HG02763 (cell line): ENCODE measurements at regions not wholly inside any gene's neighbourhood (a gene's known extent, or its start where the extent isn't known, plus 50 kb on each side); places are given as distances from the start of the nearest gene placed in this dataset.

Source experiments
- ATAC-seq: cut with Tn5 transposase; IDR thresholded peaks from one replicate; pipeline ENCODE4 v1.9.1; 2021; ENCODE audit warnings: mild to moderate bottlenecking, moderate library complexity; ENCODE audit not compliant: unreplicated experiment

DNA sequence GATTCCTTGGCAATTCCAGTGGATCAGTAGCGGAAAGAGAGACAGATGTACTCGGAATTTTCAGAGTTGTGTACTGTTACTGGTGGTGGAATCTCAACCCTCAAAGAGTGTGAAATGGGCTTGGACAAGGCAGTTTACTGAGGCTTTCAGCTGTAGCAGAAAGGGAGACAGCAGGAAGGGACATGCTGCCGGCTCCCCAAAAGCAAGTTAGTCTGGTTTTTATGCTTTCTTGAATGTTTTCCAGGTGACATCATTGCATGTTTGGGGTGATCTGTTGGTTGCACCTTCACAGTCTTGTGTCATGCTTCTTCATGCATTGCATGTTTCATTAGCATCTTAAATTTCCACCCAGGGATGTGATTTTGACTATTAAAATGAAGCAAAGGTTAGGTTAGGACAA is 1282.2 kb downstream of the ADGRL3 start:
- ATAC-seq: no peak

- no peak for ATAC-seq
Measured at GRCh38 chr4:62475596-62475995, 1275.5 kb downstream of the ADGRL3 start.

- no peak for ATAC-seq
Measured at GRCh38 chr4:62474802-62475201, 1274.7 kb downstream of the ADGRL3 start.

DNA sequence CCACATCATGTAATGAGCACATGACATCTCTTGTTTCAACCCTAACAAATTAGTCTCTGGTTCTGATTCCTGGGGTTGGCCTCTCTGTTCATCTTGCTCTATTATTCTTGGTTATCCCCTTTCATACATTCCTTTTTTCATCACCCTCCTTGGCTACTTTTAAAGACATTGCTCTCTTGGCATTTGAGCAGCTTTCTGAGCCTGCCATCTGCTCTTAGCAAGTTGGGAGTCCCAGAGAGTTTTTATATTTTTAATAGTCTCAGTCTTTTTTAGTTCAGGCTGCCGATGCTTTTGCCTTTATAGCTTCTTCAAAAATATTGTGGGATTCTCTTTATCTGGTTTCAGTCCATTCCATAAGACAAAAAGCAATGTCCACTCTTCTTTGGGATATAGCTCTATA is 1270.9 kb downstream of the ADGRL3 start:
- ATAC-seq: no peak

GRCh38 chr4:62470421-62470983 is 1270.4 kb downstream of the ADGRL3 start:
- no peak for ATAC-seq

DNA sequence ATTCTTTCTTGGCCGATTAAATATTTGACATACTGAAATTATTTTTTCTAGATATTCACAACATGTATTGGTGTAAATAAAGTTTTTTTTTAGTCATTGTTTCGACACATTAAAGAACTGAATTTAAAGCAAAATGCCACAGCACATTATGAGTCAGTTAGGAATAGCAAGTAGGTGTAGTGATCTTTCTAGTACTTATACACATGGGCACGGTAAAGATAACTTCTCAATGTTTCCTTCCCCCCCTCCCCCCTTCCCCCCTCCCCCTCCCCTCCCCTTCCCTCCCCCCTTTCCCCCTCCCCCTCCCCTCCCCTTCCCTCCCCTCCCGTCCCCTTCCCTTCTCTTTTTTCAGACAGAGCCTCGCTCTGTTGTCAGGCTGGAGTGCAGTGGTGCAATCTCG is 1269.9 kb downstream of the ADGRL3 start:
- ATAC-seq: no peak

- no peak for ATAC-seq
Measured at GRCh38 chr4:62461961-62462360, 1261.8 kb downstream of the ADGRL3 start.

- no peak for ATAC-seq
Measured at GRCh38 chr4:62460329-62460728, 1260.2 kb downstream of the ADGRL3 start.

GRCh38 chr4:62457356-62457755 is 1257.2 kb downstream of the ADGRL3 start:
- ATAC-seq: no peak

DNA sequence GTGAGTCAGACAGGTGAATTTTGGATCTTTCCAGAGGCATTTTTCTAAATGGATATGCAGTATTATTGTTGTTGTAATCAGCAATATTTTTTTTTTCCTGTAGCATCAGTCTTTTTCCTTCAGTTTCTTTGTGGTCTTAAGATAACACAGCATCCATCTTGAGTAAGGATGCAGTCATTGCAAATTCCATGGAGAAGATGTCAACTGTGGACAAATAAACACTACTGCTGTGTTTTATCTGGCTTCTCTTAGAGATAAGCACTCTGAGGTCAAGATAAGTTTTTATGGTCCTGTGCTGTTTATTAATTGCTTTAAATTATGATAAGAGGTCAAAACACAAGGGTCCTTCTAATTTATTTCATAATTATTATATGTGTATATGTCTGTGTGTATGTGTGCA is 1255.7 kb downstream of the ADGRL3 start:
- no peak for ATAC-seq

DNA sequence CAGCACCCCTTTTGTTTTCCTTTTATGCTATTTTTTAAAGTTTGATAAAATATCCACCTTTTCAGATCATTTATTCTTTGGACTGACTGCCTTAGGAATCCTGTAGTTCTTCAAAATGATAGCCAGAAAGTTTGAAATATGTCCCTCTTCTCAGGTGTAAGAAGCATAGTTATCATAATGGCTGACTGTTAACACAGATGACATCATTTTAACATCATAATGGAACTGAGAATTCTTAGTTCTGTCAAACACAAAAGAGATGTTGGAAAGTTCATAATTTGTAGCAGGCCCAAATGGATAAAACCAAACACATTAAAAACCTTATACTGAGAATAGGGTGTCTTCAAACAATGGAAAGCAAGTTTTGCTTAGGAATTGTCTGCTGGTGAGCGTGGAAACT is 1254.4 kb downstream of the ADGRL3 start:
- ATAC-seq: no peak

GRCh38 chr4:62450740-62451139 is 1250.6 kb downstream of the ADGRL3 start:
- no peak for ATAC-seq

GRCh38 chr4:62449538-62449937 is 1249.4 kb downstream of the ADGRL3 start:
- no peak for ATAC-seq

GRCh38 chr4:62448911-62449310 is 1248.8 kb downstream of the ADGRL3 start:
- ATAC-seq: no peak

DNA sequence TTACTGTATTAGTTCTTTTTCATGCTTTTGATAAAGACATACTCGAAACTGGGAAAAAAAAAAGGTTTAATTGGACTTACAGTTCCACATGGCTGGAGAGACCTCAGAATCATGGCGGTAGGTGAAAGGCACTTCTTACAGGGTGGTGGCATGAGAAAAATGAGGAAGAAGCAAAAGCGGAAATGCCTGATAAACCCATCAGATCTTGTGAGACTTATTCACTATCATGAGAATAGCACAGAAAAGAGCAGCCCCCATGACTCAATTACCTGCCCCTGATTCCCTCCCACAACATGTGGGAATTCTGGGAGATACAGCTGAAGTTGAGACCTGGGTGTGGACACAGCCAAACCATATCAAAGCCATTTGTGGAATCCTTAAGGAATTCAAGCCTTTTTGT is 1238.9 kb downstream of the ADGRL3 start:
- ATAC-seq: no peak

GRCh38 chr4:62434921-62435320 is 1234.8 kb downstream of the ADGRL3 start:
- ATAC-seq: no peak

- peak; percentile 51 for ATAC-seq
Measured at GRCh38 chr4:62431513-62432231, 1231.5 kb downstream of the ADGRL3 start.

DNA sequence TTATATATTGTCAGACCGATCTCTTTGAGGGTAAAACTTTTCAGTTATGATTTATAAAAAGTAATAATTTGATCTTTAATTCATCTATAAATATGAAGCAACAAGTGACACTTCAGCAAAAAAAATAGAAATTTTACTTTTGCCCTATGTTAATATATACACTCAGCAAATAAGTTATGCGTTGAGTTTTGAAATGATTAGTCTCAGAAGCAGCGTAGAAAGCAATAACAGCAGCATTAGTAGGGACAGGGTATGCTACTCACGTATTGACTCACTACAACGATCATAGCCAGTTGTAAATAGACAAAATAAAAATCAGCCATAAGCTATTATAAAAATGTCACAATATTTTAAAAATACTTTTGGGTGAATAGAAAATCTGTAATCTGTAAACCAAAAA is 1229.2 kb downstream of the ADGRL3 start:
- no peak for ATAC-seq

DNA sequence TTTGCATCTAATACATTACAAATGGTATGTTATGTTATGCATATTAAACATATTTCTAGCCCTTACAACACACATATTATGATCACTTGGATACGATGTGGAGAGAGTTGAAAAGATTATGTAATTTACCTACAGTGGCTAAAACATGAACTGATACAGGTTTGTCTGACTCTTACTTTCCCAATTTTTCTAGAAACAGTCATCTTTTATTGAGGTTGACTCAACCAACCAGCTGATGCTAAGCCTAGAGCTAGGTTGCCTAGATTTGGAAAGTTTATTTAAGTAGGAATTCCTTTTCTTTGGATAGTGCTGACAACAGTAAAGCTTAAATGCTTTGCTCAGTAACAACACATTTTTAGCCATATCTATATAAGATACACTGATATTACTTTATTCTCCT is 1215.1 kb downstream of the ADGRL3 start:
- ATAC-seq: no peak

DNA sequence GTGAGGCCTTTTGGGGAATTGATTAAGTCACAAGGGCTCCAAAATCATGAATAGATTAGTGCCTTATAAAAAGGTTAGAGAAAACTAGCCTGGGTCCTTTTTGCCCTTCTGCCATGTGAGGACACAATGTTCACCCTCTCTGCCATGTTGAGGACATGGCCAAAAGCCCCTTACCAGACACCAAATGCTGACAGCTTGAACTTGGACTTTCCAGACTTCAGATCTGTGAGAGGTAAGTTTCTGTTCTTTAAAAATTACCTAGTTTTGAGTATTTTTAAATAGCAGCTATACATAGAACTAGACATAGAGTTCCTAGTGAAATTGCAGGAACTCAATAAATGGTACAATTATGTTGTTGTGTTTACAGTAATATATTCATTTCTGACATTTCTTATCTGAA is 1214.4 kb downstream of the ADGRL3 start:
- ATAC-seq: no peak

GRCh38 chr4:62410371-62411003 is 1210.4 kb downstream of the ADGRL3 start:
- no peak for ATAC-seq

DNA sequence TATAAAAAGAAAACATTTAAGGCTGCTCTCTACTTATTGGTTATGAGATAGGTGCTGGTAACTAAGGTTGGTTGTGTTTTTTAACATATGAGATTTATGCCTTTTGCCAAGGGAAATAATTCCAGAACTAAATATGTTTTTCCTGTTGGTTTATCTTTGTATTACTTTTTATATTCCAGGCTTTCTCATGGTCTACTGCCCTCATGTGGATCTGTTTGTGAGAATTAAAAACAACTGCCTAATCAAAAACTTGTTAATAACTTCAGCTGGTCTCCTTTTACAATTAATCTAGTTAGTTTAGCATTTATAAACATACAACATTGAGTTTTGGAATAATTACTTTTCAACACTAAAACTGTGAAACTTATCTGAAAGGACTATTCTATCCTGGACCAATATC is 1208.3 kb downstream of the ADGRL3 start:
- ATAC-seq: no peak
